ENCODE measurements at regions not wholly inside any gene's neighbourhood (a gene's known extent, or its start where the extent isn't known, plus 50 kb on each side); places are given as distances from the start of the nearest gene placed in this dataset.

DNA sequence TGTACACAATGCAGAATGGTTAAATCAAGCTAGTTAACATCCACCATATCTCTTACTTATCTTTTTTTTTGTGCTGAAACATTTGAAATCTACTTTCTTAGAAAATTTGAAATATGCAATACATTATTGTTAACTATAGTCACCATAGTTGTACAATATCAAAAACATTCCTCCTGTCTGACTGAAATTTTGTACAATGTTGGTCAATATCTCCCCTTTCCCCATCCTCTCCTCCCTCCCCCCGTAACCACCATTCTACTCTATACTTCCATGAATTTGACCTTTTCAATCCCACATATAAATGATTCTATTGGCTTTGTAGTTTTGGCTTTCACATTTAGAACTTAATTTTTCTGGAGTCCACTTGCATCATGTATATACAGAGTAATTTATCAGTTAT is 63.5 kb upstream of the DCD start:
- DNase-seq, result no peak

GRCh38 chr12:54708826-54709225 is 60.7 kb upstream of the DCD start:
- no peak for DNase-seq

DNA sequence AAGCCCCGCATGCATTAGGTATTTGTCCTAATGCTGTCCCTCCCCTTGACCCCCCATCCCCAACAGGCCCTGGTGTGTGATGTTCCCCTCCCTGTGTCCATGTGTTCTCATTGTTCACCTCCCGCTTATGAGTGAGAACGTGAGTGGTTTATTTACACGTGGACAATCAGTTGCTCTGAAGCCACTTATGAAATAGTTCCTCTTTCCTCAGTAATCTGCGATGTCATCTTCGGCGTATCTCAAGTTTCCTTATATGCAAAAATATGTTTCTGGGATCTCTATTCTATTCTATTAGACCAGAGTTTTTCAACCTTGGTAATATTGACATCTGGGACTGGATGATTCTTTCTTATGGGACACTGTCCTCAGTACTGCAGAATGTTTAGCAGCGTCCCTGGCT is 56.0 kb upstream of the DCD start:
- DNase-seq, result no peak

DNA sequence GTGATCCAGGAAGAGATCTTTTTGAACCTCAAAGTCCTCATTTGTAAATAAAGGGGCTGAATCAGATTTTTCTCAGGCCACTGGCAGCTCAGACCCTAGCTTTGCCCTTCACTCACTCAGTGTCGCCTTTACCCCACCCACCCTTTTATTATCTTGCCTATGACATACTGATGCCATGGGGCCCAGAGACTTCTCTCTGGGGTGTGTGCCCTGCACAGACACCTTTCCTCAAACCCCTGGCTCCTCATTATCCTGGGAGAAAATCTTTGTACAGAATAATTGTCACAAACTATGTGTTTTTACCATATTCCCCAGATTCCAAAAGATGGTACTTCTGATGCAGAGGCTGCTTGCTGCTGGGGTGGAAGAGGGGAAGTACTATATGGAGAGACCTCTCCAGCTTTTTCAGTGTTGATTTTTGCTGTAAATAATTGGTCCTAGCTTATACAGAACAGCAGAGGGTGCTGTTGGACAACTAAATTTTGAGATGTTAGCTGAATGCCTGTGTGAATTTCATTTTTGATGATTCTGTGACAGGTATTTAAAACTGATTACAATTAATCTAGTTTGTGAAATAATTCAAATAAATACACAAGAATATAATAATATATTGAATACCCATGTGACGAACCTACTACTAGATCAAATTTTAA is 53.9 kb upstream of the DCD start:
- peak; percentile 3 to 70 for DNase-seq

GRCh38 chr12:54700849-54701248 is 52.7 kb upstream of the DCD start:
- DNase-seq, result no peak

DNA sequence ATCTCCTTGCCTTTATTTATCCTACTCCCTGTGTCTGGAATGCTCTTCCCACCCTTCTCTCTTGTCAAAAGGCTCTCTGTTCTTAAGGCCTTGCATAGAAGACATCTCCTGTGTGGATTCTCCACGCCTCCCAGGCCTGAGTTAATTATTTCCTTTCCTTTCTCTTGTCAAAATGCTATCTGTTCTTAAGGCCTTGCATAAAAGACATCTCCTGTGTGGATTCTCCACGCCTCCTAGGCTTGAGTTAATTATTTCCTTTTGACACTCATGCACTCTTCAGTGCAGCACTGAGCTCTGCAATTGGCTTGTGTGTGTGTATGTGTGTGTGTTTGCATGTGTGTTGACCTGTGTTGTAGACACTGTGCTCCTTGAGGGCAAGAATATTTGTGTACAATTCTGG is 52.1 kb upstream of the DCD start:
- no peak for DNase-seq
